ENCODE measurements at regions not wholly inside any gene's neighbourhood (a gene's known extent, or its start where the extent isn't known, plus 50 kb on each side); places are given as distances from the start of the nearest gene placed in this dataset.

GRCh38 chr4:133759428-133759827, 442.2 kb downstream of the PABPC4L start:
- DNase-seq (ENCODE audit: extremely low read depth, low read depth): no peak
- no peak overlapping the region for H3K4me3 ChIP-seq (replicated peaks; ENCODE audit: low read depth, low read length)
- no peak for TF ChIP-seq CTCF (IDR thresholded peaks at IDR 0.05; ENCODE audit: low read depth, low read length, missing control alignments)

GRCh38 chr4:133741766-133742165, 459.8 kb downstream of the PABPC4L start:
- no peak for TF ChIP-seq CTCF (IDR thresholded peaks at IDR 0.05; ENCODE audit: low read depth, low read length, missing control alignments)
- no peak for DNase-seq (ENCODE audit: extremely low read depth, low read depth)

GRCh38 chr4:133720001-133720400, 481.6 kb downstream of the PABPC4L start:
- H3K4me3 ChIP-seq (replicated peaks; ENCODE audit: low read depth, low read length): no peak overlapping the region
- no peak for DNase-seq (ENCODE audit: extremely low read depth, low read depth)
- no peak for TF ChIP-seq CTCF (IDR thresholded peaks at IDR 0.05; ENCODE audit: low read depth, low read length, missing control alignments)

More at GRCh38 chr4:133741766-133742165, 459.8 kb downstream of the PABPC4L start:
- H3K4me3 ChIP-seq (replicated peaks; ENCODE audit: low read depth, low read length): no peak overlapping the region

GRCh38 chr4:133719098-133719497, 482.5 kb downstream of the PABPC4L start:
- no peak overlapping the region for H3K4me3 ChIP-seq (replicated peaks; ENCODE audit: low read depth, low read length)
- TF ChIP-seq CTCF (IDR thresholded peaks at IDR 0.05; ENCODE audit: low read depth, low read length, missing control alignments): no peak
- no peak for DNase-seq (ENCODE audit: extremely low read depth, low read depth)

- no peak for DNase-seq (ENCODE audit: extremely low read depth, low read depth)
- TF ChIP-seq CTCF (IDR thresholded peaks at IDR 0.05; ENCODE audit: low read depth, low read length, missing control alignments): no peak
- H3K4me3 ChIP-seq (replicated peaks; ENCODE audit: low read depth, low read length): no peak overlapping the region
Measured at GRCh38 chr4:133714211-133714610, 487.4 kb downstream of the PABPC4L start.

GRCh38 chr4:133713340-133713739, 488.2 kb downstream of the PABPC4L start:
- no peak for TF ChIP-seq CTCF (IDR thresholded peaks at IDR 0.05; ENCODE audit: low read depth, low read length, missing control alignments)
- DNase-seq (ENCODE audit: extremely low read depth, low read depth): no peak
- H3K4me3 ChIP-seq (replicated peaks; ENCODE audit: low read depth, low read length): no peak overlapping the region

GRCh38 chr4:133711817-133712216, 489.8 kb downstream of the PABPC4L start:
- TF ChIP-seq CTCF (IDR thresholded peaks at IDR 0.05; ENCODE audit: low read depth, low read length, missing control alignments): no peak
- H3K4me3 ChIP-seq (replicated peaks; ENCODE audit: low read depth, low read length): no peak overlapping the region
- no peak for DNase-seq (ENCODE audit: extremely low read depth, low read depth)

Measured in HFF-Myc (cell line).